ENCODE measurements at regions not wholly inside any gene's neighbourhood (a gene's known extent, or its start where the extent isn't known, plus 50 kb on each side); places are given as distances from the start of the nearest gene placed in this dataset.

GRCh38 chr16:73323880-73324279 lies 276.0 kb upstream of the ZFHX3 start:
- TF ChIP-seq POLR2A (IDR thresholded peaks at IDR 0.05) (no peak), CTCF (IDR thresholded peaks at IDR 0.05) (no peak)
